ENCODE measurements at regions not wholly inside any gene's neighbourhood (a gene's known extent, or its start where the extent isn't known, plus 50 kb on each side); places are given as distances from the start of the nearest gene placed in this dataset.

DNA sequence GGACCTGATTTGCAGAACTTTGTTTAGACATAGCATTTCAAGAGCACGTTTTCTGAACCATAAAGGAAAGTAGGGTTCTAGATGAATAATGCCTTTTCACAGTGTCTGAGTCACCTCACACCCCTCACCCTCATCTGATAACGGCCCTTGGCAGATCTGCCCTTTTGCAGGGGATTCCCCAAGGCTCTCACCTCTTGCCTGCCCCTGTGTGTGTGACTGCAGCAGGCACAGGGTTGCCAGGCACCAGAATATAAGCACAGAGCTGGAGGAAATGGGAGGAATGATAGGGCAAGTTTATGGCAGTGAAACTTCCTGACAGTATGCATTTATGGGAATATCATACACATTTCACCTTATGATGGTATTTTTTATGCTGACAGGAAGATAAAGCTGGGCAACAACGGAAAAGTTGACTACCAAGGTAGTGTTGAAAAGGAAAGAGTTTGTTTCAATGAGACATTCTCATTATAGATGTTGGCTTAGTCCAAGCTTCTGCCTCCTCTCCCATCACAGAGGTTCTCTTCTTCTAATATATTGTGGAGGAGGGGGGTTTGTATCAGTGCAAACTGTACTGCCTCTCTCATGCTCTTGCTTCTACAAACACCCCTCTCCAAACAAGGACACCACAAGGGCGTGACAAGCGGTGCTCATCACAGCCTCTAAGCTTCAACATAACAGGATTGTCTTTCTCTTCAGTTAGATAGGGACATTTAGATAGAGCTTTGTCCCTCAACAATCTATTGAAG, 101.5 kb upstream of the BACH2 start:
- no peaks in the 10 kb centered on the region for H3K27me3 ChIP-seq
- H3K9me3 ChIP-seq (ENCODE audit: low read depth) = no peaks in the 10 kb centered on the region
- TF ChIP-seq, protein P1, sequence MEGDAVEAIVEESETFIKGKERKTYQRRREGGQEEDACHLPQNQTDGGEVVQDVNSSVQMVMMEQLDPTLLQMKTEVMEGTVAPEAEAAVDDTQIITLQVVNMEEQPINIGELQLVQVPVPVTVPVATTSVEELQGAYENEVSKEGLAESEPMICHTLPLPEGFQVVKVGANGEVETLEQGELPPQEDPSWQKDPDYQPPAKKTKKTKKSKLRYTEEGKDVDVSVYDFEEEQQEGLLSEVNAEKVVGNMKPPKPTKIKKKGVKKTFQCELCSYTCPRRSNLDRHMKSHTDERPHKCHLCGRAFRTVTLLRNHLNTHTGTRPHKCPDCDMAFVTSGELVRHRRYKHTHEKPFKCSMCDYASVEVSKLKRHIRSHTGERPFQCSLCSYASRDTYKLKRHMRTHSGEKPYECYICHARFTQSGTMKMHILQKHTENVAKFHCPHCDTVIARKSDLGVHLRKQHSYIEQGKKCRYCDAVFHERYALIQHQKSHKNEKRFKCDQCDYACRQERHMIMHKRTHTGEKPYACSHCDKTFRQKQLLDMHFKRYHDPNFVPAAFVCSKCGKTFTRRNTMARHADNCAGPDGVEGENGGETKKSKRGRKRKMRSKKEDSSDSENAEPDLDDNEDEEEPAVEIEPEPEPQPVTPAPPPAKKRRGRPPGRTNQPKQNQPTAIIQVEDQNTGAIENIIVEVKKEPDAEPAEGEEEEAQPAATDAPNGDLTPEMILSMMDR (IDR thresholded peaks at IDR 0.05; ENCODE audit: poor library complexity) = no peak
- TF ChIP-seq EZH2 (IDR thresholded peaks at IDR 0.05; ENCODE audit: borderline replicate concordance) (no peak), EZH2phosphoT487 (IDR thresholded peaks at IDR 0.05; ENCODE audit: low read depth, severe bottlenecking, unreplicated experiment) (no peak)
- H3K4me1 ChIP-seq (ENCODE audit: insufficient read depth) = peaks cover 6% of the 10 kb centered on the region
- no peak overlapping the region for H2AFZ ChIP-seq
- H3K36me3 ChIP-seq (replicated peaks; ENCODE audit: insufficient read depth, low read depth) = no peaks in the 10 kb centered on the region
- H3K4me2 ChIP-seq = no peak overlapping the region
- H3K4me3 ChIP-seq = no peak overlapping the region
- peak; percentile 59 for DNase-seq (ENCODE audit: low spot score)
- 47% methylated on average over 5 of the region's 5 CpGs for WGBS (ENCODE audit: low lambda C conversion rate, missing lambda C conversion rate)
- no peaks in the 10 kb centered on the region for H3K9me2 ChIP-seq (replicated peaks; ENCODE audit: insufficient read depth)
- no peaks in the 10 kb centered on the region for H4K20me1 ChIP-seq (ENCODE audit: insufficient read depth, poor library complexity, severe bottlenecking)
- H3K79me2 ChIP-seq = no peaks in the 10 kb centered on the region
- no peak overlapping the region for H3K27ac ChIP-seq

DNA sequence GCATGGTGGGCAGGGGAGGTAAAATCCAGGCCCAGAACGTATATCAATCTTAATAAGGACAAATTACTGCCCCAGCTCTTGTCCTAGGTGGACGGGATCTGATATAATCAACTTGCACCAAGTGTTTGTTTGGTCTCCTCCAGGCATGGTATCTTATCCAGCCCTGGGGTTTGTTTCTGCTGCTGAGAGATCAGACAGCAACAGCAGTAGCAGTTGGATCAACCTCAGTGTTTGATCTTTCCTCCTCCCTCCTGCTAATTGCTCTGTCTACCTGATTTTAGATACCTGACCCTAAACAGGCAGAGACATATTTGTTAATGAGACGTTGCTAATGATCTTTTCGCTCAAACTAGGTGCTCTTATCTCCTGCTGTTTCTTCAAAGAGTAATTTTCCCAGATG, 100.4 kb upstream of the BACH2 start:
- H3K36me3 ChIP-seq (replicated peaks; ENCODE audit: insufficient read depth, low read depth) = no peaks in the 10 kb centered on the region
- TF ChIP-seq, protein P1 (IDR thresholded peaks at IDR 0.05; ENCODE audit: poor library complexity) = no peak
- TF ChIP-seq EZH2phosphoT487 (IDR thresholded peaks at IDR 0.05; ENCODE audit: low read depth, severe bottlenecking, unreplicated experiment) (no peak), EZH2 (IDR thresholded peaks at IDR 0.05; ENCODE audit: borderline replicate concordance) (no peak)
- H3K27ac ChIP-seq = no peak overlapping the region
- H3K27me3 ChIP-seq = no peaks in the 10 kb centered on the region
- no peak overlapping the region for H2AFZ ChIP-seq
- H3K79me2 ChIP-seq = no peaks in the 10 kb centered on the region
- no peaks in the 10 kb centered on the region for H3K9me3 ChIP-seq (ENCODE audit: low read depth)
- 41% methylated on average over 4 of the region's 4 CpGs for WGBS (ENCODE audit: low lambda C conversion rate, missing lambda C conversion rate)
- H3K4me3 ChIP-seq = no peak overlapping the region
- H3K4me2 ChIP-seq = no peak overlapping the region
- H4K20me1 ChIP-seq (ENCODE audit: insufficient read depth, poor library complexity, severe bottlenecking) = no peaks in the 10 kb centered on the region
- no peaks in the 10 kb centered on the region for H3K9me2 ChIP-seq (replicated peaks; ENCODE audit: insufficient read depth)
- no peak for DNase-seq (ENCODE audit: low spot score)
- peaks cover 6% of the 10 kb centered on the region for H3K4me1 ChIP-seq (ENCODE audit: insufficient read depth)

DNA sequence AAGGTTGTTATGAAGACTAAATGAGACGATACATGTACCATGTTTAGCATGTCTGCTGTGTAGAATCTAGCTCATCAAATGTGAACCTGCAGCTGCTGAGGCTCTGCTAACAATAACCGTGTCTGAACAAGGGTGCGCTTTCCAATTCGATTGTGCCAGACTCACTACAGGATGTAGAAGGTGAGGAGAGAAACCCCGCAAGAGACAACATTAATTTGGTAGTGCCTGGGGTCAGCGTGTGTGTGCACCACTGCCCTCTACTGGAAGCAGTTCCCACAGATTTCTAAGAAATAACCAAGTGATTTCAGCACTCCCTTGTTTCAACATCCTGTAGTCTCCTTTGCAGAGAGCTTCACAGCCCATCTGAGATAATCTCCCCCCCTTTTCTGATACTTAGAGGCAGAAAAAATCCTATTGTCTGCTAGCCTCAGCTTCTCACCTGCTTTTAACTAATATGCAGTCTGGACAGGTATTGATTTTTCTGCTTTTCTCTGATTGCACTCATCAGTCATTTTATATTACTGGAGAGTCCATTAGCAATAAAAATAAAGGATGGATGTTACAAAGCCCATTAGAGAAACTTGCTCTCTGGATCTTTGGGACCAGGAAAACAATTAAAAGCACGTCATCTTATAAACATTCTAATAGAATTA, 96.7 kb upstream of the BACH2 start:
- no peak overlapping the region for H3K4me2 ChIP-seq
- no peak overlapping the region for H2AFZ ChIP-seq
- TF ChIP-seq, protein P1 (IDR thresholded peaks at IDR 0.05; ENCODE audit: poor library complexity) = peak; percentile 80
- no peak for TF ChIP-seq EZH2phosphoT487 (IDR thresholded peaks at IDR 0.05; ENCODE audit: low read depth, severe bottlenecking, unreplicated experiment)
- H3K79me2 ChIP-seq = no peaks in the 10 kb centered on the region
- no peaks in the 10 kb centered on the region for H4K20me1 ChIP-seq (ENCODE audit: insufficient read depth, poor library complexity, severe bottlenecking)
- peaks cover 6% of the 10 kb centered on the region for H3K4me1 ChIP-seq (ENCODE audit: insufficient read depth)
- H3K36me3 ChIP-seq (replicated peaks; ENCODE audit: insufficient read depth, low read depth) = no peaks in the 10 kb centered on the region
- no peak overlapping the region for H3K4me3 ChIP-seq
- H3K27ac ChIP-seq = no peak overlapping the region
- H3K9me2 ChIP-seq (replicated peaks; ENCODE audit: insufficient read depth) = no peaks in the 10 kb centered on the region
- peaks cover 7% of the 10 kb centered on the region for H3K27me3 ChIP-seq
- 36% methylated on average over 7 of the region's 7 CpGs for WGBS (ENCODE audit: low lambda C conversion rate, missing lambda C conversion rate)
- no peaks in the 10 kb centered on the region for H3K9me3 ChIP-seq (ENCODE audit: low read depth)
- DNase-seq (ENCODE audit: low spot score) = peak; percentile 77

Data from hepatocyte (in vitro differentiated cells).